ENCODE measurements at regions not wholly inside any gene's neighbourhood (a gene's known extent, or its start where the extent isn't known, plus 50 kb on each side); places are given as distances from the start of the nearest gene placed in this dataset.
A peak's percentile ranks its signal among the peaks of the same experiment; 100 is the strongest.

DNA sequence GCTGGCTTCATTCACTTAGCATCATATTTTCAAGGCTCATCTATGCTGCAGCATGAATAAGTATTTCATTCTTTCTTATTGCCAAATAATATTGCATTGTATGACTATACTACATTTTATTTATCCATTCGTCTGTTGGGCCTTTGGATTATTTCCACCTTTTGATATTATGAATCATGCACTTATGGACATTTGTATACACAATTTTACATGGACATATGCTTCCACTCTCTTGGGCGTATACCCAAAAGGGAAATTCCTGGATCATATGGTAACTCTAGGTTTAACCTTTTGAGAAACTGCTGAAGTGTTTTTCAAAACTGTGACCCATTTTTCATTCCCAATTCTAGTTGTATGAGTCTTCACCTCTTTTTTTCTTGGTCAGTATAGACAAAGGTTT, 80.3 kb upstream of the GNAI1 start:
- Histone ChIP-seq H3K36me3 (no peaks in the 10 kb centered on the region), H3K4me1 (no peaks in the 10 kb centered on the region), H3K9me3 (no peaks in the 10 kb centered on the region), H3K27ac (no peak overlapping the region), H3K27me3 (peaks cover 0 to 2% (median 0%) of the 10 kb centered on the region in 7 donors), H3K4me3 (no peak overlapping the region)
- WGBS, 2 donors: 70 to 77% methylated on average over 2 of the region's 2 CpGs
- TF ChIP-seq CTCF (IDR thresholded peaks at IDR 0.05): no peak
- intact Hi-C loops (cut with DNase I): no loop called here
- ATAC-seq (no peak), DNase-seq (no peak)

DNA sequence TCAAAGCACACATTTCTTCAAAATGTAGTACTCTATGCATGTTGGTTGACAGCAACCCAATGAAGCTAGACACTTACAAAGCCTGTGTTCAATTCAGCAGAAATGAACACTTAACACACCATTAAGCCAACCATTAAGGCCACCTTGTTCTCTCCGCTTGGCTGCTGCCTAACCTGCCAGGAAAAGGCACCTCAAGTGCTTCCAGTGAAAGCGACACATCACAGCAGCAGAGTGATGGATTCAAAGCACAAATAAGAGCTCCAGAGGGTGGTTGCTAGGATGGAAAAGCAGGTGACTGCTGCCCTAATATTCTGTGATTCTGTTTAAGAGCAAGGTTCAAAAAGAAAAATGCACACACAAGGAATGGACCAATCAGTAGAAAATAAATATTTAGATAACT, 81.5 kb upstream of the GNAI1 start:
- Histone ChIP-seq H3K4me1 (no peaks in the 10 kb centered on the region), H3K9me3 (no peaks in the 10 kb centered on the region), H3K27ac (no peak overlapping the region), H3K27me3 (peaks cover 0 to 2% (median 0%) of the 10 kb centered on the region in 7 donors), H3K36me3 (no peaks in the 10 kb centered on the region), H3K4me3 (no peak overlapping the region)
- TF ChIP-seq CTCF (IDR thresholded peaks at IDR 0.05): no peak
- 66 to 90% methylated on average over 2 of the region's 2 CpGs for WGBS, 2 donors
- intact Hi-C loops (cut with DNase I): no loop called here
- ATAC-seq: no peak
- no peak for DNase-seq

DNA sequence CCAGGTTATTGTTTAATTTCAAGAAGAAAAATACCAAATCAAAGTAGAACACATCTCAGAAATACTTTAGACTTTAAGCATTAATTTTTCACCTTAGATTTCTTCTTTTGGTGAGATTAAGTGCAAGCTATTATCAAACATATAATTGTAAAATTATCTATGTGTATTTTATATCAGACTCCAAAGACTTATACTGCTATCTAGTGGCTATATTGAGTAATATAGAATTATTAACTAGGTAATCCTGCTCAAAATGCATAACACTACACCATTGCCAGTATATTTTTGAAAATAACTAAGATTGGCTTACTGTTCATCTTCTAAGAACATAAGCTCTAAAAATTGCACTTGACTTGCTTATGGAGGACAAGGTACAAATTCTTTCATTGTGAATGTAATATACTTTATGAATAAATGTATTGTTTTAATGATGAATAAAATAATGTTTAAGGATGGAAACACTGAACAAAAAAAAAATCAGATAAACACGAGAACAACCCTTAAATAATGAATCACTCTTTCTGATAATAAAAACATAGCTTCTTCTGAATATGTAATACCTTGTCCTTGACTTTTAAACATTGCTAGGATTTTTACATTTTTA, 86.7 kb upstream of the GNAI1 start:
- no peak for ATAC-seq
- peaks cover 0 to 8% (median 0%) of the 10 kb centered on the region in 11 donors for H3K9me3 ChIP-seq
- H3K27ac ChIP-seq: no peak overlapping the region
- intact Hi-C loops (cut with DNase I): no loop called here
- no peak for DNase-seq
- H3K4me3 ChIP-seq: no peak overlapping the region
- 45 to 51% methylated on average over 1 of the region's 1 CpG for WGBS, 2 donors
- H3K36me3 ChIP-seq: no peaks in the 10 kb centered on the region
- peaks cover 0 to 4% (median 0%) of the 10 kb centered on the region in 7 donors for H3K27me3 ChIP-seq
- H3K4me1 ChIP-seq: no peaks in the 10 kb centered on the region
- TF ChIP-seq CTCF (IDR thresholded peaks at IDR 0.05): peak in 4 of 9 donors; percentile 16 to 43 (median 26)

DNA sequence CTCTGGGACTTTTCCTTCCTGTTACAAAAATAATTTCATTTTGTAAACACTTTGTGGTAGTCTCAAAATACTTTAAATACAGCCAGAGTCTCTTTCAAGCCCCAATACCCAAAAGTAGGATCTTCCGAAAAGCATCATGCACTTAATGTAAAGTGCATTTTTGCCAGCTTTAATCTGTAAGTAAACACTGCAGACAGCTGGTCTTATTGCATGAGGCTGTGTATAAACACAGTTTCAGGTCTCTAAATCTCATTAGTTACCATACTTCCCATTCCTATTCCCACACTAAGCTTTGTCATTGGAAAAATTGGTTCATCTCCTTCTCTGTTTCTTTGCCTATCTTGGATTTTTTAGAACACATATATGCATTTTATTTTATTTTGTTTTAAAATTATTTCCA, 87.6 kb upstream of the GNAI1 start:
- DNase-seq (no peak), ATAC-seq (no peak)
- intact Hi-C loops (cut with DNase I): no loop called here
- Histone ChIP-seq H3K27me3 (peaks cover 0 to 4% (median 0%) of the 10 kb centered on the region in 7 donors), H3K27ac (no peak overlapping the region), H3K4me3 (no peak overlapping the region), H3K4me1 (no peaks in the 10 kb centered on the region), H3K36me3 (no peaks in the 10 kb centered on the region), H3K9me3 (peaks cover 0 to 8% (median 0%) of the 10 kb centered on the region in 11 donors)
- no peak for TF ChIP-seq CTCF (IDR thresholded peaks at IDR 0.05)
- WGBS, 2 donors: 76 to 84% methylated on average over 1 of the region's 1 CpG
